H4 (cell line): ENCODE measurements at regions not wholly inside any gene's neighbourhood (a gene's known extent, or its start where the extent isn't known, plus 50 kb on each side); places are given as distances from the start of the nearest gene placed in this dataset.
A peak's percentile ranks its signal among the peaks of the same experiment; 100 is the strongest.
"Not testable (repeated sequence)": the region's sequence is repeated elsewhere in the genome, so short reads cannot be mapped to it uniquely, and the experiment has no call there.

Source experiments
- DNase-seq: peaks from one replicate; pipeline ENCODE4 v3.0.0-alpha.2; 2015; ENCODE audit warnings: low spot score

DNA sequence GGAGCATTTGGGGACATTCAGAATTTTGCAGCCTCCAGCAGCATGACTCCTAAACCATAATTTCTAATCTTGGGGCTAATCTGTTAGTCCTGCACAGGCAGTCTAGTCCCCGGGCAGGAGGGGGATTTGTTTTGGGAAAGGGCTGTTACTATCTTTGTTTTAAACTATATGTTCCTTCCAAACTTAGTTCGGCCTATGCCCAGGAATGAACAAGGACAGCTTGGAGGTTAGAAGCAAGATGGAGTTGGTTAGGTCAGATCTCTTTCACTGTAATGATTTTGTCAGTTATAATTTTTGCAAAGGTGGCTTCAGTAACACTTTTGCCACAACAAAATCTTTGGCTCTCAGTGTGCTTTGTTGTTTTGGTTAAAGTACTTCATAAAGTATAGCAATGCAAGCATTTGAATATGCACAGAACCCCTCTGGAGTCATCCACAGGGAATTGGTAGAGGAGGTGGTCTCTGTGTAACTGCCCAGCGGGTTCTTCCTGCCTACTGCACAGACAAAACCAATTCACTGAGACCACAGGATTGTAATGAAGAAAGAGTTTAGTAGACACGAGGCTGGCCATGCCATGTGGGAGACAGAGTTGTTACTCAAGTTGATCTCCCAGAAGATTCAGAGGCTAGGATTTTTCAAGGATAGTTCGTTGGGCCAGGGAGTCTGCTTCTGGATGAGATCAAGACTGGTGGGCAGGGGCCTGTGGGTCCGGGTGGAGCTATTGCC is 224.1 kb upstream of the MYLIP start:
- no peak for DNase-seq

- DNase-seq: peak; percentile 41
Measured at GRCh38 chr6:15901141-15902115, 227.5 kb upstream of the MYLIP start.

DNA sequence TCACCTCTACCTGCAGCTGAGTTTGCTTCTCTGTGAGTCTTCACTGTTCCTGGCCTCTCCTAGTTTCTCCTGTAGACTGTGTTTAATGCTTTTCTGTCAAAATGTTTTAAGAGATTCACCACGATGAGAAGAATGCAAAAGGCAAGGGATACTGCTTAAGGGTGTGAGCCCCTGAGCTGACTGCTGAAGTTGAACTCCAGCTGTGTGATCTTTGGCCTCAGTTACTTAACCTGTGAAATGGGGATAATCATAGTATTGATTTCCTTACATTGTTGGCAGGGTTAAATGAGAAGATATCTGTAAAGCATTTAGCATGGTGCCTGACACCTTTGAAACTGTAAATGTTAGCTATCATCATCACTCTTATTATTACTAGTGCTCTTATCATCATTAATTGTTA is 230.2 kb upstream of the MYLIP start:
- DNase-seq: no peak

GRCh38 chr6:15897063-15897876 is 231.6 kb upstream of the MYLIP start:
- DNase-seq: peak; percentile 45

- DNase-seq: no peak
Measured at GRCh38 chr6:15894973-15895725, 232.3 kb upstream of the DTNBP1 start.

DNA sequence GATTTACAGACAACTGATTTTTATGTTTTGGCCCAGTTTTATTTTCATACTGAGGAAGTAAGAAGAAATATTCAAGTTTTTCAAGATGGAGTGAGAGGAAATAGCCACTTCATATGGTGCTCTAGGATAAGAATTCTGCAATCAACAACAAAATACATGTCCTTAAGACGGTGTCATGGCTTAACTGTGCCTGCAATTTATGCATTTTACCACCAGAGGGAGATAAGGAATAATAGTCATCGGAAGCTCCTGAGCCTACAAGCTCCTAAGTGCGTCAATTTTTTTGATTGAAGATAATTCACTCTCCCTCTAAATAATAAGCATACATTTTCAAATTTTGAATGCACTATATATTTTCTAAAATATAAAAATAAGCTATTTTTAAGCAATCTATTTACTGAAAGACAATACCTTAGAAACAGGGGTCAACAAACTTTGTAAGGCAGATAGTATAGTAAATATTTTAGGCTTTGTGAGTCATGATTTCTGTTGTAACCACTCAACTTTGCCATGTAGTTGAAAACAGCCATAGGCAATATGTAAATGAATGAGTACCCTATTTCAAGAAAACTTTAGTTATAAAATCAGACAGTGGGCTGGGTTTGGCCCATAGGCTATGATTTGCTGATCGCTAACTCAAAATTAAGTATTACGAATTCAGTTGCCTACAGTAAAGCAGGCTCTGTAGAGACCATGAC is 230.9 kb upstream of the DTNBP1 start:
- DNase-seq: peak; percentile 27

DNA sequence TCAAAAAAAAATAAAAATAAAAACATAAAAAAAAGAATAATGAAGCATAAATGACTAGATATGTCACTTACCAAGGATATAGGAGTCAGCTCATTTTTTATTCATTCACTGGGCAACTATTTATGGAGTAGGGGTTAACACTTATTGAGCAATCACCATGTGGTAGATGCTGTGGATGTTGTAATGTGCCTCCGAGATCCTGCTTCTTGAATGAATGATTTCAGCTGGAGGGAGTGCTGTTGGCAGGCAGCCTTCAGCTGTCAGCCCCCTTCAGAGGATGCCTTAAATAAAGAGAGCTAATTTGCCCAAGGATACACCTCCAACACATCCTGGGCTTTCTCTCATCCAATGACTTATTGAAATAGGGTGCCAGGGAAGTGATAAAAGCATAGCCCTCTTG is 229.5 kb upstream of the DTNBP1 start:
- no peak for DNase-seq

DNA sequence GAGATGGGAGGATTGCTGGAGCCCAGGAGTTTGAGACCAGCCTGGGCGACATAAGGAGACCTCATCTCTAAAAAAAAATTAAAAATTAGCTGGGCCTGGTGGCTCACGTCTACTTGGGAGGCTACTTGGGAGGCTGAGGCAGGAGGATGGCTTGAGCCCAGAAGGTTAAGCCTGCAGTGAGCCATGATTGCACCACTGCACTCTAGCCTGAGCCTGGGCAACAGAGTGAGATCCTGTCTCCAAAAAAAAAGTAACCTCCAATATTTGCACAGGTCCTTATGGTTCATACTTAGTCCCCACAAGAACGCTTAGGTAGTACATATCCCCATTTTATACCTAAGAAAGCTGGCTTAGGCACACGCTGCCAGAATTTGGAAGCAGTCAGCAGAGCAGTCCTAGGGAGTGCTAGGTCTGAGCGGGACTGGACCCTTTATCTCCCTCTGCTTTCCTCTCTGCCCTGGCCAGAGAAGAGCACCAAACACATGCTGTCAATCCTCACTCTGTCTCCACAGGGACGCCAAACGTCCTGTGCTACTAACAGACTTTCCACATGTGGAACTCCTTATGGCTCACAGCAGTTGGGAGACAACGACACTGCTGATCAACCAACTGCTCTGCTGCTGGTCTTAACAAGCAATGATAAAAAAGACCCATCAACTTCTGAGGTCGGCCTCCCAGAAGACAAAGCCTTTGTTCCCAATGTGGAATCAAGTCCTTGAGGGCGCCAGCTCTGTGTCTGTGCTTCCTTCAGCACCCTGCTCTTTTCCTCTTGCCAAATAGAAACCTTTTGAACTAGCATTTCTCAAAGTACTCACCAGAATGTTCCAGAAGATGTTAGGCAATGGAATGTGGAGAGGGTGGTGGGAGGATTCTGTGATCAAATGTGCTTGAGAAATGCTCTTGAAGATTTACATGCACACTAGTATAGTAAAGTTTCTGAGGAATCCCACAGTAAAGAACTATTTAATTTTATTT is 226.3 kb upstream of the DTNBP1 start:
- DNase-seq: no peak

DNA sequence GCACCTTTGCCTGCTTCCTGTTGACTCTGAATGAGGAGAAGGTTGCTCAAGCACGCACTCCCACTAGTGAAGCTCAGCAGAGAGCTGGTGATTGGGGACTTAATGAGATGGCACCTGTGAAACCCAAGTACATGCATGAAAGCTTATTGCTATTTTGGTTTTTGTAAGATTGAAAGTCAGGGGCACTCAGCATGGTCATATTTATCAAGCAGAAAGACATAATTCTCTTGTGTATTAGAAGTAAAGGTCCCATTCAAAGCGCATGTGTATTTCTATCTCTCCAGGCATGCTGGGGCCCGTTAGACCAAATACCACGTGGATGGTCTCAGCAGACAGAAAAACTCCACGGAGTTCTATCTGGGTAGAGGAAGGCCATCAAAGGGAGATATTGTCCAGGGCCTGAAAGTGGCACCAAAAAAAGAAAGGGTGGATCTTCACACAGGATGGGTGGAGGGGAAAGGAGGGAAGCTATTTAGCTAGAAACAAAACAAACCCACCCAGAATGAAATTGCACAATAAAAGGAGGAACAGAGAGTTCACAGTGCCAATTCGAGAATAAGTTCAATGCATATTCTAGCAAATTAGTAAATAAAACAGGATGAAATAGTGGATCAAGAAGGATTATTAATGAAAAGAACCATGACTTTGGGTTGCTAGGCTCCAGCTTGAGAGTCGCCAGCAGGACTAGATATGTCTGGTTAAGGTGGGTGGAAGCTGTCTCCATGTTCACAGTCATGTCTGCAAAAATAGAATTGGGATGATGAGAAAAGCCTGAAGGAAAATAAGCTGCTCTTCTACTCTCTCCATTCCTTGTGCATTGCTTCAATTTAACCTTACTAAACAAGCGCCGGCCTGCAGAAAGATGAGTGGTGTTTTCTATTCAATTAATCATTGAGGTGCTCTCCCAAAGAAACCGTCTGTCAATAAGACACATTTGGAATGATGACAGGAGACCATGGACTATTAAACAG is 224.9 kb upstream of the DTNBP1 start:
- no peak for DNase-seq

DNA sequence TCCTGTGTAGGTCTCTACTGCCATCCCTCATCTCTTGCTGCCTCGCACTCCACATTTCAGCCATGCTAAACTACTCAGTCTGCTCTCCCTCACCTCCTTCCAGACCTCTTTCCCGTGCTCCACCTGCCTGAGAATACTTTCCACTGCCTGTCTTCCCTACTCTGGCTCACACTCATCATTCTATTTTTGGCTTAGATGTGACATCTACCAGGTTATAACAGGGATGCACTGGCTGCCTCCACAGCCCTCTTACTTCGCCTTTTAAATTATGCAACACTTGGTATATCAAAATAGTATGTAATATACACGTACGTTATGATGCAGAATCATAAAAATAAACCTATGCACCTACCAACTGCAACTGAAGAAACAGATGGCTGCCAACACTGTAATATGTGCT is 222.8 kb upstream of the DTNBP1 start:
- no peak for DNase-seq

GRCh38 chr6:15883593-15883992 is 220.8 kb upstream of the DTNBP1 start:
- DNase-seq: not testable (repeated sequence)

DNA sequence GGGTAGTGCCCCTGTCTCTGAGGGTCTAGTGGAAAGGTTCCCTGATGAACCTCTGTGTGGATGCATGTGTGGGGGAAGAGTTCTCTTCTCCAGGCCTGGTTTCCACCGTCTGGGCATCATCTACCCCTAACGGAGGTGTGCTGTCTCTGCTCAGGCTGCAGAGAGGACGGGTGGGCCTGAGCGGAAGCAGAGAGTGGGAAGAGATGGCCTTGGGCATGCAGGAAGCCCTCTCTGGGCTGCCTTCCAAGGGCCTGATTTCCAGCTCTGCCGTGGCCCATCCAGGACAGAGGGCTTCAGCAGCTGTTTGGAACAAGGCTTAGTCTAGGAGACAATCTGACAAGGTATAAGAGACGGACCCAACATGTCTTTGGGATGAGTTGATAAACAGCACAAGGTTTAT is 220.1 kb upstream of the DTNBP1 start:
- no peak for DNase-seq

- DNase-seq: no peak
Measured at GRCh38 chr6:15882345-15882744, 219.5 kb upstream of the DTNBP1 start.

DNA sequence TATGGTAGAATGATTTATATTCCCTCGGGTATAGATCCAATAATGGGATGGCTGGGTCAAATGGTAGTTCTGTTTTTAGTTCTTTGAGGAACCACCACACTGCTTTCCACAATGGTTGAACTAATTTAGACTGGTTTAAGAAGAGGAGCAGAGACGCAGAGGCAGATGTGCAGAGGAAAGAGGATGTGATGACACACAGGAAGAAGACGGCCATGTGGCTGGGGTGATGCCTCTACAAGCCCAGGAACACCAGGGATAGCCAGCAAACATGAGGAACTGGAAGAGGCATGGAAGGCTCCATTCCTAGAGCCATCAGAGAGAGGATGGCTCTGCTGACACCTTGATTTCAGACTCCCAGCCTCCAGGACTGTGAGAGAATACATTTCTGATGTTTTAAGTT is 218.3 kb upstream of the DTNBP1 start:
- DNase-seq: no peak

DNA sequence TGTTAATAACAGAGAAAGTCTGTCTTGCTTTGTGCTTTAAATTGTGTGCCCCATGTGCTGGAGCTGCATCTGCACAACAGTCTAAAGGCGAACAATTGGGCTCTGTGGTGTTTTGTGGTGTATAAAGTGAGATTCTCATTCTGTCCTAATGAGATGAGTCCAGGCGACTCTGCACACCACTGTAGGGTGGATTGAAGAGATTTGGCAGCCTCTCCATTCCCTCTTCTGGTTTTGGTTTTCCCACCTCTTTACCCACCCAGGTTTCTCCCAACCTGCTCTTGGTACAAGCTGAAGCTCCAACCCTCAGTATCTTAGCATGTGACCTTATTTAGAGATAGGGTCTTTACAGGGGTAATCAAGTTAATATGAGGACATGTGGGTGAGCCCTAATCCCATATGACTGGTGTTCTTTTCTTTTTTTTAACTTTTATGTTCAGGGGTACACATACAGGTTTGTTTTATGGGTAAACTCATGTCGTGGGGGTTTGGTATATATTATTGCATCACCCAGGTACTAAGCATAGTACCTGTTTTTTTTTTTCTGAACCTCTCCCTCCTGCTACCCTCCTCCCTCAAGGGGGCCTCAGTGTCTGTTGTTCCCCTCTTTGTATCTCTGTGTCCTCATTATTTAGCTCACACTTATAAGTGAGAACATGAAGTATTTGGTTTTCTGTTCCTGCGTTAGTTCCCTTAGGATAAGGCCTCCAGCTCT is 217.6 kb upstream of the DTNBP1 start:
- DNase-seq: no peak

DNA sequence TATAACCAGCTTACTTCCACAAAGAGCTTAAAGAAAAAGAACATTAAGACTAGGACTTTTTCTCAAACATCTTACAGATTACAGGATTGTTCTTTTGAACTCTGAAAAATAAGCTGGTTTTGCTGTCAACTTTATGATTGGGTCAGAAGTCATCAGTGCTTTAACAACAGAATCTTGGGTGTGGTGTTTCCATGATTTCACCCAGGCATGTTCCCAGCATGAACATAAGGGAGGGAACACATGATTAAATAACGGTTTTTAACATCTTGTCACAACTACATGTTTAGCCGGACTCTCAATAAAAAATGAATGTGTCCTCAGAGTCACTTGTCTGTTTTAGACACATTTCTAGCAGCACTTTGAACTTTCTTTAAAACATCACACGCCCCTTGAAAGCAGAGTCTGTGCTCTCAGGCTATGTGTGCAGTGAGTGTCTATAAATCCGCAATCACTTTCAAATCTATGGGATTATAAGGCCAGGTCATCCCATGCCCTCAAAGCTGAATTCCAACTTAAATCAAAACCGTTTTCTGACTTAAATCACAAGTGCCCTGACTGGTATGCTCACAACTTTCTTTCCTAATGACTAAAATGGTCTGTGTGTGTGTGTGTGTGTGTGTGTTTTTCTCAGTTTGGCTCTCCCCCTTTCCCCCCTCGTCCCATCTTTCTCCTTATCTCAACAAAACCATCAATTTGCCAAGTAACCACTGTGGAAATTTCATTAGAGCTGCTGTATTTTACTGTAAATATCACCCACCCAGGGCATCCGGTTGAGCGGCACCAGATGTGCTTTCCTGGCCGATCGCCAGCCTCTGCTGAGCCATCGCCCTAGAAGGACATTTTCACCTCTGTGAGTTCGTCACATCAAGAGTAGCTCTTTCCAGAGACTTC is 216.8 kb upstream of the DTNBP1 start:
- peak; percentile 84 for DNase-seq

GRCh38 chr6:15877231-15877630 is 214.4 kb upstream of the DTNBP1 start:
- DNase-seq: no peak
